Testis (tissue), 2 donors: ENCODE measurements at regions not wholly inside any gene's neighbourhood (a gene's known extent, or its start where the extent isn't known, plus 50 kb on each side); places are given as distances from the start of the nearest gene placed in this dataset.

Source experiments
- POLR2A ChIP-seq: fragments of 450-650 bp; IDR thresholded peaks from one replicate; pipeline ENCODE4 v1.6.1; 2017; ENCODE audit warnings: antibody characterized with exemption, mild to moderate bottlenecking, moderate library complexity
- TF ChIP-seq, protein P1 (sequence below), 3 experiments: fragments of 450-650 bp in 2 of 3; fragments of 200-600 bp in 1 of 3; sonication (generic) in 1 of 3; IDR thresholded peaks; one replicate each; pipeline ENCODE4 v1.5.1; 2016 to 2019; ENCODE audit warnings: antibody characterized with exemption in 3 of 3, mild to moderate bottlenecking in 2 of 3, moderate library complexity in 1 of 3

DNA sequence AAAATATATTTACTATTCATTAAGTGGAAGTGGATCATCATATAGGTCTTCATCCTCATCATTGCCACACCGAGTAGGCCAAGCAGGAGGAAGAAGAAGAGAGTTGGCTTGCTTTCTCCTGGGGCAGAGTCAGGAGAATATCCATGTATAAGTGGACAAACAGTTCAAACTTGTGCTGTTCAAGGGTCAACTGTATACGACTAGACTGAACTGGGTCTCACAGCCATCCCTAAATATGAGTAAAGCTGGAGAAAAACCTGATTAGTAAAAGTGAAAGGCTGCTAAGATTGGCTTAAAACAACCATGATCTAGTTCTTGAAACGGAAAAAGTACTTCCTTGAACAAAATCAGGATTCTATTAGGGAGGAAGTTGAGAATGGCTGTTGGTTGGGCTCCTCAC, 276.7 kb upstream of the ADRA1B start:
- TF ChIP-seq, protein P1, sequence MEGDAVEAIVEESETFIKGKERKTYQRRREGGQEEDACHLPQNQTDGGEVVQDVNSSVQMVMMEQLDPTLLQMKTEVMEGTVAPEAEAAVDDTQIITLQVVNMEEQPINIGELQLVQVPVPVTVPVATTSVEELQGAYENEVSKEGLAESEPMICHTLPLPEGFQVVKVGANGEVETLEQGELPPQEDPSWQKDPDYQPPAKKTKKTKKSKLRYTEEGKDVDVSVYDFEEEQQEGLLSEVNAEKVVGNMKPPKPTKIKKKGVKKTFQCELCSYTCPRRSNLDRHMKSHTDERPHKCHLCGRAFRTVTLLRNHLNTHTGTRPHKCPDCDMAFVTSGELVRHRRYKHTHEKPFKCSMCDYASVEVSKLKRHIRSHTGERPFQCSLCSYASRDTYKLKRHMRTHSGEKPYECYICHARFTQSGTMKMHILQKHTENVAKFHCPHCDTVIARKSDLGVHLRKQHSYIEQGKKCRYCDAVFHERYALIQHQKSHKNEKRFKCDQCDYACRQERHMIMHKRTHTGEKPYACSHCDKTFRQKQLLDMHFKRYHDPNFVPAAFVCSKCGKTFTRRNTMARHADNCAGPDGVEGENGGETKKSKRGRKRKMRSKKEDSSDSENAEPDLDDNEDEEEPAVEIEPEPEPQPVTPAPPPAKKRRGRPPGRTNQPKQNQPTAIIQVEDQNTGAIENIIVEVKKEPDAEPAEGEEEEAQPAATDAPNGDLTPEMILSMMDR (IDR thresholded peaks at IDR 0.05) = no peak
- no peak for TF ChIP-seq POLR2A
